NCI-H2029 treated with DMSO at 0.1 percent for 48 hours (cell line): ENCODE measurements at regions not wholly inside any gene's neighbourhood (a gene's known extent, or its start where the extent isn't known, plus 50 kb on each side); places are given as distances from the start of the nearest gene placed in this dataset.

ENCODE experiments used
- DNase-seq: peaks from one replicate; lab custom pipeline; 2025; lab: John Stamatoyannopoulos, UW

GRCh38 chr14:97210202-97210601 is 413.0 kb downstream of the VRK1 start:
- DNase-seq: no peak

GRCh38 chr14:97212399-97212798 is 415.2 kb downstream of the VRK1 start:
- DNase-seq: no peak

- DNase-seq: no peak
Observed at GRCh38 chr14:97213720-97214119, 416.5 kb downstream of the VRK1 start.

DNA sequence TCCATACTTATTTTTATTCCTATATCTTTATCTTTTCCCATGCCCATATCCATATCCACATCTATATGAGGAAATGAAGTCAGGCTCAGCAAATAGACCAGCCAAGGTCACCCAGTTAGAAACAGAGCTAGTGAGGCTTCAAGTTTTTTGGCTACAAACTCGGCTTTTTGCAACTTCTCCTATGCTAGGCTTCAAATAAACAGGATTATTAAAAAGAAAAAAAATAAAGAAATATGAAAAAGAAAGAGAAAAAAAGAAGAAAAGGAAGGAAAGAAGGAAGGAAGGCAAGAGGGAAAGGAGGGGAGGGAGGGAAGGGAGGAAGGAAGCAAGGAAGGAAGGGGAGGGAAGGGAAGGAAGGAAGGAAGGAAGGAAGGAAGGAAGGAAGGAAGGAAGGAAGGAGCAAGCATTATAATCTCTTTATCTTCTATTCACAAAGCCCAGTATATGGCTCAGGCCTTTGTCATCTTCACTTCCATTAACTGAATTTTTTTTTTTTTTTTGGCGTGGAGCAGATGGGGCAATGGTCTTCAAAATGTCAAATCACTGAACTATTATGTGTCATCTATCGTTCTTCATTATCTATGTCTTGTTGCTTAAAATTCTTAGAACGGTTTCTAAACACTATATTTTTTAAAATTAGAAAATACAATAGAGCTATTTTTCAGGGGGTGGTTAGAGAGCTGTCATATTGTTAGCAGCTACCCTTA is 418.2 kb downstream of the VRK1 start:
- DNase-seq: no peak

- DNase-seq: no peak
Observed at GRCh38 chr14:97217111-97217885, 420.1 kb downstream of the VRK1 start.

DNA sequence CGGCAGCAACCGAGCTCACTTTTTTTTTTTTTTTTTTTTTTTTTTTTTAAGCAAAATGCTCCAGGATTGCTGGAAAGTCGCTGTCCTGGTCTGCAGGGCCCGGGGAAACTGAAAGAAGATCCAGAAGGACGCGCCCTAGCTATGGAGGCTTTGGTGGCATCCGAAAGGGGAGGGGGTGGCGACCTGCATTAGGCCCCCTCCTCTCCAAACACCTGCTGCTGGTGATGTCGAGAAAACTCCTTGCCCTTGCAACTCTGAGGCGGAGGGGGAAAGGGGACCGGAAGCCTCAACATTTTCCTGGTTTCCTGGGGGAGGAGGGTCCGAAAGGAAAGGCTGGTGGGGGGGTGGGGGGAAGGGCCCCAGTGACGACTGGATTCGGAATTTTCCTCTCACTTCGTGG is 421.1 kb downstream of the VRK1 start:
- no peak for DNase-seq

DNA sequence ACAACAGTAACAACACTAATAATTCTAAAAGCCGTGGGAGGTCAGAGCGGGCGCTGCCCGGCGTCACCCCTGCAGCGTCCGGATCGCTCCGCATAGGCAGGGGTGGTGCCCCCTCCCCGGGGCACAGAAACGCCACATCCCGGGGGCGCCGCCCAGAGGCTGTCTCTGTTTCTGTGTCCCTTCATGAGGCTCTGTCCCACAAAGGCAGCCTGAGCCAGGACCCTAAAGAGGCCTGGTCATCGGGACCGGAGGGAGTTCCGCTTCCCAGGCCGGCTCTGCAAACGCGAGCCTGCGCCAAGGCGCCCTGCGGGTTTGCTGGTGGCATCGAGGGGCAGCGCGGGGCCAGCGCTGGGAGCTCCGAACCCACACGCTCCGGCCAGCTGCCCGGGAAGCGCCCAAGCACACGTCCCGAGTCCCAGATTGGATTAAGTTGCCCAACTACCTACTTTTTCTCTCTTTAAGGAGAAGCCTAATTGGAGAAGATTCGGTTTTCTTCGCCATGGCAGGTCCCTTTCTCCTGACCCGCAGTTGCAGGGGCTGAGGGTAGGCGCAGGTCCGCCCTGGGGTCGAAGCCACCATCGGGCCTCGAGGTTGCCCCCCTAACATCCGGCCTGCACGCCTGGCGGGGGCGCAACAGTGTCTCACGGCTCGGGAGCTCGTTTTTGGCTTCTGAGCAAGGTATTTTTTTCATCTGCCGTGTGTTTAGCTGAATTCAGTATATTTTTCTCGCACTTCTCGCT is 421.7 kb downstream of the VRK1 start:
- no peak for DNase-seq

- DNase-seq: no peak
Observed at GRCh38 chr14:97219431-97220017, 422.3 kb downstream of the VRK1 start.

GRCh38 chr14:97221572-97222285 is 424.5 kb downstream of the VRK1 start:
- DNase-seq: no peak

- no peak for DNase-seq
Observed at GRCh38 chr14:97224016-97224415, 426.8 kb downstream of the VRK1 start.

GRCh38 chr14:97230051-97230450 is 432.9 kb downstream of the VRK1 start:
- DNase-seq: no peak

GRCh38 chr14:97233319-97233985 is 436.3 kb downstream of the VRK1 start:
- no peak for DNase-seq

- DNase-seq: no peak
Observed at GRCh38 chr14:97246648-97247047, 449.5 kb downstream of the VRK1 start.

DNA sequence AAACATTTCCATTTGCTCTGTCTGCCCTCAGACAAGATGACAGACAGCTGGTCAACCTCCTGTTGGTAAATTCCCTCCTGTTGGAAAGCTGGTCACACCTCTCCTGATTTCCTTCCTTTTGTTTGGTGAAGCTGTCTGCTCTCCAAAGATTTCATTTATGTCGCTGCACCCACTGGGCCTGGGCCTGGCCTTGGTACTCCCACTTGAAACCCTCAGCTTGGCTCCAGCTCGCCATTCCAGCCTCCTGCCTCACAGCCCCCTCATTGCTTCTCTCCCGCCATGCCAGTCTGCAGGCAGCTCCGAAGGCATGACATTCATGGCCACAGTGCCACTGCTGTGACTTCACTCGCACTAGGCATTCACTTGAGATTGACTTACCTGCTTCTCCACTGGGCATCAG is 451.8 kb downstream of the VRK1 start:
- DNase-seq: no peak

GRCh38 chr14:97250931-97251330 is 453.7 kb downstream of the VRK1 start:
- DNase-seq: no peak

- no peak for DNase-seq
Observed at GRCh38 chr14:97251491-97252155, 454.4 kb downstream of the VRK1 start.

DNA sequence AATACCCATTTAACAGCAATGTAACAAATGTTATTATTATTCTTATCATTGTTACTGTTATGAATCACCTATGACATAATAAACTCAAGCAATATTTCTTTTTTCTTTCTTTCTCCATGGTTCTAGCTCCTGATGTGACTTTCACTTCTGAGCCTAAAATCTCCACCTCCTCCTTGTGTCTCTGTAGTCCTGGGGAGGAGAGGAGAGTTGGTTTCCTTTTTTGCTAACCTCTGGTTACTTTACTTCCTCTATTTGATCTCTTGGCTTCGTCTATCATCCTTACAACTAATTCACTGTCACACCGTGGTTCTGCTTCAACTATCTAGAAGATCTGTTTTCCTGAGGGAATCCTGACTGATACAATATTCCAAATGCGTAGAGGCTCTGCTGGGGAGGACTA is 456.6 kb downstream of the VRK1 start:
- no peak for DNase-seq

DNA sequence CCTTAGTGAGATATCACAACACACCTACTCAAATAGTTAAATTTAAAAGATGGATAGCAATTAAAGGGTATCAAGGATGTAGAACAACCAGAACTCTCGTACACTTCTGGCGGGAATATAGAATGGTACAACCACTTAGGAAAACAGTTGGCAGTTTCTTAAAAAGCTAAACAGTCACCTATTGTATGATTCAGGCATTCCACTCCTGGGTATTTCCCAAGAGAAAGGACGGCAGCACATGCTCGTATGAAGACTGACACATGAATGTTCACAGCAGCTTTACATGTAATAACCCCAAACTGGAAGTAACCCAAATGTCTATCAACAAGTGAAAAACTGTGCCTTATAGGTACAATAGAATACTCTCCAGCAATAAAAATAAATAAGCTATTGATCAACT is 465.2 kb downstream of the VRK1 start:
- DNase-seq: no peak

DNA sequence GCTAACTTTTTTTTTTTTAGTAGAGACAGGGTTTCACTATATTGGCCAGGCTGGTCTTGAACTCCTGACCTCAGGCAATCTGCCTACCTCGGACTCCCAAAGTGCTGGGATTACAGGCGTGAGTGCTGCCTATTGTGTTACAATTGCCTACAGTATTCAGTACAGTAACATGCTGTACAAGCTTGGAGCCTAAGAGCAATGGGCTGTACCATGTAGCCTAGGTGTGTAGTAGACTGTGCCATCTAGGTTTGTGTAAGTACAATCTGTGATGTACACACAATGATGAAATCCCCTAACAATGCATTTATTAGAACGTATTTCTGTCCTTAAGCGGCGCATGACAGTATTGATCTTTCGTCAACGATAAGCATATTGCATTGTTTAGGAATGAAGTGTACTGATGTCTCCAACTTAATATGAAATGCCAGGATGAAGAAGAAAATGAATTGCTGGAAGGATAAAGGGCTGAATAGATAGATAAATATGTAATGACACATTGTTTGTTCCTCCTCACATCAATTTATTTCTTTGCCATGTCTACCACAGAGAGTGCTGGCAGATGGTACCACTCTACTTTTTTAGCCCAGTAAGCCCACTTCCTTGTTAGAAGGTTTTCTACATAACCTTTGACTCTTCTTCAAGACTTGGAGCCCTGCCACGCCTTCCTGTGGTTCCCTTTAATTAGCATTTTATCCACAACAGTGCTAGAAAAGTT is 467.5 kb downstream of the VRK1 start:
- DNase-seq: no peak

GRCh38 chr14:97266653-97267052 is 469.5 kb downstream of the VRK1 start:
- DNase-seq: no peak
